HL-60 (cell line): ENCODE measurements at regions not wholly inside any gene's neighbourhood (a gene's known extent, or its start where the extent isn't known, plus 50 kb on each side); places are given as distances from the start of the nearest gene placed in this dataset.

ENCODE experiments used
- CTCF ChIP-seq: IDR thresholded peaks from one replicate; pipeline ENCODE4 v1.5.1; 2011; ENCODE audit warnings: low read length, control low read depth, inconsistent platforms; ENCODE audit not compliant: insufficient read depth
- GABPA ChIP-seq: IDR thresholded peaks from 2 replicates; pipeline ENCODE4 v1.6.1; 2012; ENCODE audit warnings: low read depth
- POLR2AphosphoS5 ChIP-seq: IDR thresholded peaks from 2 replicates; pipeline ENCODE4 v1.6.1; 2012; ENCODE audit warnings: low read depth
- REST ChIP-seq: IDR thresholded peaks from 2 replicates; pipeline ENCODE4 v1.6.1; 2012; ENCODE audit warnings: low read depth; ENCODE audit not compliant: insufficient replicate concordance
- SPI1 ChIP-seq: IDR thresholded peaks from 2 replicates; pipeline ENCODE4 v1.6.1; 2012; ENCODE audit warnings: low read depth, mild to moderate bottlenecking, borderline replicate concordance

DNA sequence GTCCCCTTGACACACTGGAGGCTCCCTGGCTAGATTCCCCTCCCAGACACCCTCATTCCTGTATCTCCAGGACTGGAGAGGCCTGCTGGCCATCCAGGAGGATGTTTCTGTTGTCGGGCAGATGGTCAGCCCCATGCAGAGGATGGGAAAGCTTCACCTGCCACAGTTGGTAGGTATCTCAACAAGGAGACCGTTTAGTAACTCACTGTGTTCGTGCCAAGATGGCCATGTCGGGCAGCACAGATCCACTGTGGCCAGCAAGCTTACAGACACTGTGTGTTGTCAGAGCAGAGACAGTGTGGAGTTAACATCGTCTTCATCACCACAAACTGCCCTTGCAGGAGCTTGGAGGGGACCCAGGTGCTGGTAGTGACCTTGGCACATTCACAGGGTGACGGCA, 390.9 kb downstream of the SEC14L1 start:
- TF ChIP-seq CTCF (no peak), POLR2AphosphoS5 (no peak), GABPA (no peak), SPI1 (no peak), REST (no peak)
